CD1c-positive myeloid dendritic cell (primary cell): ENCODE measurements at regions not wholly inside any gene's neighbourhood (a gene's known extent, or its start where the extent isn't known, plus 50 kb on each side); places are given as distances from the start of the nearest gene placed in this dataset.
"Not testable (repeated sequence)": the region's sequence is repeated elsewhere in the genome, so short reads cannot be mapped to it uniquely, and the experiment has no call there.

Source experiments
- DNase-seq: peaks from one replicate; pipeline ENCODE4 v3.0.0-alpha.2; 2016; ENCODE audit errors: extremely low spot score

- no peak for DNase-seq
Measured at GRCh38 chr6:40689185-40689584, 102.0 kb upstream of the LRFN2 start.

GRCh38 chr6:40688214-40688761, 101.1 kb upstream of the LRFN2 start:
- DNase-seq: no peak

GRCh38 chr6:40685862-40686261, 98.7 kb upstream of the LRFN2 start:
- DNase-seq: no peak

DNA sequence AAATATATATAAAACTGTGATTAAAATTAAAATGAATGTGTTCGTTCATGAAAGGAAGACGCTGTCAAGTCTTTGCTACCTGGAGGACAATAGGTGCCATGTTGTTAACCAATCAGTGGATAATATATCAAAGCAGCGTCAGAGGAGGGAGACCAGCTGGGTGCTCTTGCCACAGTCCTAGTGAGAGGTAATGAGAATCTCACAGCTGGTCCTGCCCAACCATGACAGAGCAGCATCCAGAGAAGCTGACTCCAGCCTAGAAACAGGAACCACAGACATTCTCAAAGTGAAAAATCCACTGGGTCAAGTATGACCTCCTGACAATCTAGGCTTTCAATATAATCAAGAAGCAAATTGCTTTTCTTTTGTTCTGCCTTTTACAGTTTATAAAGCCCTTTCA, 94.5 kb upstream of the LRFN2 start:
- no peak for DNase-seq

GRCh38 chr6:40678941-40679340, 91.8 kb upstream of the LRFN2 start:
- DNase-seq: no peak

GRCh38 chr6:40674170-40674569, 87.0 kb upstream of the LRFN2 start:
- DNase-seq: no peak

GRCh38 chr6:40672087-40672486, 84.9 kb upstream of the LRFN2 start:
- no peak for DNase-seq

DNA sequence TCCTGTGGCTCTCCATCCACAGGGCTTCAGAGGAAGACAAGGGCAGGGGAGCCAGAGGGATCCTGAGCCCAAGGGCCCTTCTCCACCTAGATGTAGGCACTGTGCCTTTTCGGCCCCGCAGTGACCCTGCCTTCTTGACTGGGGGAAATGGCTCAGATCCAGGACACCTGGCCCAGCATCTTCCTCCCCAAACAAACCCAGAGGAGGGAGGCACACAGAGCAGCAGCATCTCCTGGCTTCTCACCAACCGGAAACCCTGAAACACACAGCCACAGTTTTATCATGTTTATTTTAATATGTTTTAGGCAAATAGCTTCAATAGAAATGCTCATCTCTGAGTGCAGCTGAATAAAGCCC, 84.5 kb upstream of the LRFN2 start:
- DNase-seq: no peak

GRCh38 chr6:40671001-40671693, 84.0 kb upstream of the LRFN2 start:
- DNase-seq: no peak

DNA sequence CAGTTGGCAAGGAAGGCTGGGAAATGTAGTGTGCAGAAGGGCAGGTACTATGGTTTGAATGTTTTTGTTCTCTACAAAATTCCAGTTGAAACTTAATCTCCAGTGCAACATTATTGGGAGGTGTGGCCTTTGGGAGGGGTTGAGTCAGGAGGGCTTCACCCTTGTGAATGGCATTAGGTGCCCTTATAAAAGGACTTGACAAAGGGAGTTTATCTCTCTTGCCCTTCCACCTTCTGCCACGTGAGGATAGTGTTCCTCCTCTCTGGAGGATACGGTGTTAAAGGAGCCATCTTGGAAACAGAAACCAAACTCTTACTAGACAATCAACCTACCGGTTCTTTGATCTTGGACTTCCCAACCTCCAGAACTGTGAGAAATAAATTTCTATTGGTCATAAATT, 82.2 kb upstream of the LRFN2 start:
- no peak for DNase-seq

- DNase-seq: no peak
Measured at GRCh38 chr6:40668203-40668602, 81.0 kb upstream of the LRFN2 start.

DNA sequence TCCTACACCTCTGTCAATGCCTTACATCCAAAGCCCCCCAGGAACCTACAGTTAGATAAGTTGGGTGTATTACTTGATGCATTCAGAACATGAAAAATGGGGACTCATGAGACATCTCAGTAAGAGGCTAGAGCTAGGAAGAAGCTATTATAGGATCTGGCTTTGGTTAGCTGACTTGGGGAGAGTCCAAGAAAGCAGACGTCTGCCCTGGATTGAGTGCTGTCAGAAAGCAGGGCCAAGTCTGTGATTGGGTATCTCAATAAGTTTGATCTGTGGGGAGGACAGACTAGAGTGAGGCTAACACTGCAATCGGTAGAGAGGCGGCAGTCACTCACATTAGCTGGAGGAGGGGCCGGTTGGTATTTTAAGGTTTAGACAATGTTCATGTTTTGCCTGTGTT, 79.4 kb upstream of the LRFN2 start:
- DNase-seq: no peak

GRCh38 chr6:40661726-40662125, 74.6 kb upstream of the LRFN2 start:
- no peak for DNase-seq

GRCh38 chr6:40656772-40657171, 69.6 kb upstream of the LRFN2 start:
- DNase-seq: not testable (repeated sequence)

DNA sequence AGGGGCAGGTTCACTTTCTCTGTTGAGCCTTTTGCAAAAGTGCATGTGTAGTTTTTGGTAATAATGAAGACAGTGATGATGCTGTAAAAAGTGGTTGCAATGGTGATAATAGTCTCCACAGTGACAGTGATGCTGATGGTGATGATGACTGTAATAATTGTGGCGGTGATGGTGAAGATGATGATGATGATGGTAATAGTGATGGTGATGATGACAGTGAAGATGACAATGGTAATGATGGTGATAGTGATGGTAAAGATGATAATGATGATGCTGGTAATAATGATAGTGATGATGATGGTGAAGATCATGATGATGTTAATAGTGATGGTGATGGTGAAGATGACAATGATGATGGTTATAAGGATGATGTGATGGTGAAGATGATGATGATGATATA, 67.7 kb upstream of the LRFN2 start:
- DNase-seq: no peak

DNA sequence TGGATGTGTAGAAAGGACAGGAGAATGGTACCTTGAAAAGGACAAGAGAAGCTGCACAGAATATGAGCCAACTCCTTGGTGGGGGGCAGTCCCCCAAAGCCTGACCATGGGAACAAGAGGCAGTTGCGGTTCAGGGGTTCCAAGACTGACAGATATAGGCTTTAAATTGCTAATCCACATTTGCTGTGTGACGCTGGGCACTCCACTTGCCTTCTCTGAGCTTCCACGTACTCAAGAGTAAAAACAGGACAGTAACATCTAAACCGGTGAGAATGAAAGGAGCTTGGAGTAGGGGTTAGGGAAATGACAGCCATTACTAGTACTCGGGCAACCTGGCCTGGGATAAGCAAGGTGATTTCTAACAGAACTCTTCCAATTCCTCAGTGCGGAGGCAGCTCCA, 57.9 kb upstream of the LRFN2 start:
- DNase-seq: no peak

- DNase-seq: no peak
Measured at GRCh38 chr6:40642837-40643236, 55.7 kb upstream of the LRFN2 start.

- no peak for DNase-seq
Measured at GRCh38 chr6:40642190-40642589, 55.0 kb upstream of the LRFN2 start.

DNA sequence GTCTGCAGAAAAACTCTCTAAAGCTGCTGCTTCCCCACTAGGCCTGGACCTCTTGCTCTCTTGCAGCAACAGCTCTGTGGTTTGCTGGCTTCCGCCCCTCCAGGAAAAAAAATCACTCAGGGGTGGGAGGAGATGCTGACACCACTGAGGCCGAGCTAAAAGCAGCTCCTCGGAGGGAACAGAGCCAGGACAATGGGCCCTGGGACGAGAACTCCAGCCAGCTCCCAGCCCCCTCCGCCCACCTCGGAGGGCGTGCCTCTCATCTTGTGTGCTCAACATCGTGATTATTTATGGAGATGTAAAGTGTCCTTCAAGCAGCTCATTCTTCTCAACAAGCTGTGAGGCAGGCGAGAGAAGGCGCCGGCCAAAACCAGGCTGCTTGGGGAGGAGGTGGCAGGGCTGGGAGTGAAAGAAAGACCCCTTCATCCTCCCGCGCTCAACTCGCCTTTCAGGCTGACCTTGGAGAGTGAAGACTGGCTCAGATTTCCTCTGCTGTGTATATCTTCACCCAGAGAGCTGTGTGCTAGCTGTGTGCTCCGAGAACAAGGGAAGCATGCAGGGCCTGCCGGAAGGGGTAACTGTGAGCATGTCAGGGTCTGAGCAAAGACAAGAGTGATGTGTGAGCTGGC, 53.5 kb upstream of the LRFN2 start:
- DNase-seq: no peak
